ENCODE measurements at regions not wholly inside any gene's neighbourhood (a gene's known extent, or its start where the extent isn't known, plus 50 kb on each side); places are given as distances from the start of the nearest gene placed in this dataset.

- TF ChIP-seq CTCF (IDR thresholded peaks at IDR 0.05) (no peak), POLR2A (IDR thresholded peaks at IDR 0.05) (no peak)
These were observed 351.9 kb downstream of the ZSWIM6 start for GRCh38 chr5:61683926-61684325.
